MM.1S (cell line): ENCODE measurements at regions not wholly inside any gene's neighbourhood (a gene's known extent, or its start where the extent isn't known, plus 50 kb on each side); places are given as distances from the start of the nearest gene placed in this dataset.
A peak's percentile ranks its signal among the peaks of the same experiment; 100 is the strongest.

Experiments
- DNase-seq: peaks from one replicate; pipeline ENCODE4 v3.0.0-alpha.2; 2015
- H2AFZ ChIP-seq: fragments of 300-600 bp; sonication (generic); 2 replicates; pipeline ENCODE4 v1.6.0; 2016; ENCODE audit warnings: antibody characterized with exemption, low read length
- H3F3A ChIP-seq: fragments of 300-600 bp; sonication (generic); 2 replicates; pipeline ENCODE4 v1.6.1; 2016; ENCODE audit warnings: mild to moderate bottlenecking, antibody characterized with exemption, low read length, moderate library complexity, mixed read lengths; ENCODE audit not compliant: insufficient read depth
- H3K27ac ChIP-seq: fragments of 300-600 bp; sonication (generic); 2 replicates; pipeline ENCODE4 v1.5.1; 2016; ENCODE audit warnings: mild to moderate bottlenecking, low read length
- H3K27me3 ChIP-seq: fragments of 300-600 bp; sonication (generic); replicated peaks from 2 replicates; pipeline ENCODE4 v1.6.0; 2016; ENCODE audit warnings: low read length; ENCODE audit not compliant: insufficient read depth
- H3K36me3 ChIP-seq: fragments of 300-600 bp; sonication (generic); replicated peaks from 2 replicates; pipeline ENCODE4 v1.6.1; 2016; ENCODE audit warnings: mild to moderate bottlenecking, low read length, mixed read lengths; ENCODE audit not compliant: insufficient read depth
- H3K4me1 ChIP-seq: fragments of 300-600 bp; sonication (generic); 2 replicates; pipeline ENCODE4 v1.6.1; 2016; ENCODE audit warnings: low read length, mixed read lengths
- H3K4me2 ChIP-seq: fragments of 300-600 bp; sonication (generic); 2 replicates; pipeline ENCODE4 v1.6.0; 2016; ENCODE audit warnings: low read depth, low read length
- H3K4me3 ChIP-seq: fragments of 300-600 bp; sonication (generic); 2 replicates; pipeline ENCODE4 v1.5.1; 2016; ENCODE audit warnings: low read length, mixed read lengths
- H3K79me2 ChIP-seq: fragments of 300-600 bp; sonication (generic); 2 replicates; pipeline ENCODE4 v1.6.1; 2016; ENCODE audit warnings: mixed run types, low read length, mixed read lengths
- H3K9ac ChIP-seq: fragments of 300-600 bp; sonication (generic); 2 replicates; pipeline ENCODE4 v1.6.1; 2016; ENCODE audit warnings: low read length, mixed read lengths
- H3K9me2 ChIP-seq: fragments of 300-600 bp; sonication (generic); replicated peaks from 2 replicates; pipeline ENCODE4 v1.6.1; 2016; ENCODE audit warnings: mild to moderate bottlenecking, low read length, mixed read lengths; ENCODE audit not compliant: insufficient read depth
- H3K9me3 ChIP-seq: fragments of 300-600 bp; sonication (generic); replicated peaks from 2 replicates; pipeline ENCODE4 v1.6.1; 2016; ENCODE audit warnings: mild to moderate bottlenecking, low read length, mixed read lengths; ENCODE audit not compliant: insufficient read depth
- H4K20me1 ChIP-seq: fragments of 300-600 bp; sonication (generic); 2 replicates; pipeline ENCODE4 v1.6.1; 2016; ENCODE audit warnings: mild to moderate bottlenecking, low read length, moderate library complexity, mixed read lengths; ENCODE audit not compliant: insufficient read depth
- CTCF ChIP-seq: fragments of 300-600 bp; sonication (generic); IDR thresholded peaks from 2 replicates; pipeline ENCODE4 v1.5.1; 2016; ENCODE audit warnings: antibody characterized with exemption, low read length, mixed read lengths
- EZH2 ChIP-seq: fragments of 300-600 bp; sonication (generic); optimal IDR thresholded peaks from 2 replicates; pipeline ENCODE3; 2017; ENCODE audit warnings: low read depth, mild to moderate bottlenecking, antibody characterized with exemption, low read length, mixed read lengths
- EZH2phosphoT487 ChIP-seq: fragments of 300-600 bp; sonication (generic); IDR thresholded peaks from 2 replicates; pipeline ENCODE4 v1.6.1; 2018; ENCODE audit warnings: antibody characterized with exemption, low read length

- Histone ChIP-seq H3K27me3 (peaks cover 4% of the 10 kb centered on the region; the same call in 1 of the 2 replicates), H2AFZ (no peak overlapping the region), H3K9me3 (no peaks in the 10 kb centered on the region), H3K36me3 (no peaks in the 10 kb centered on the region), H3K4me2 (no peak overlapping the region), H3K9ac (no peak overlapping the region), H3K4me3 (no peak overlapping the region), H3K4me1 (peaks cover 13% of the 10 kb centered on the region), H3K27ac (no peak overlapping the region), H4K20me1 (no peaks in the 10 kb centered on the region), H3F3A (no peaks in the 10 kb centered on the region), H3K79me2 (no peaks in the 10 kb centered on the region), H3K9me2 (no peaks in the 10 kb centered on the region)
- TF ChIP-seq CTCF: no peak
- TF ChIP-seq EZH2phosphoT487: no peak
- TF ChIP-seq EZH2: no peak
- DNase-seq: no peak
Measured at GRCh38 chr4:86487738-86488348, 106.3 kb upstream of the PTPN13 start.

GRCh38 chr4:86493460-86493859 lies 100.7 kb upstream of the PTPN13 start:
- Histone ChIP-seq H3K9ac (no peak overlapping the region), H3K36me3 (no peaks in the 10 kb centered on the region), H3K4me3 (no peak overlapping the region), H2AFZ (no peak overlapping the region), H3K4me2 (no peak overlapping the region), H4K20me1 (no peaks in the 10 kb centered on the region), H3K79me2 (no peaks in the 10 kb centered on the region), H3F3A (no peaks in the 10 kb centered on the region), H3K9me3 (no peaks in the 10 kb centered on the region), H3K27ac (no peak overlapping the region), H3K4me1 (no peaks in the 10 kb centered on the region), H3K9me2 (no peaks in the 10 kb centered on the region), H3K27me3 (no peaks in the 10 kb centered on the region)
- DNase-seq: no peak
- TF ChIP-seq EZH2 (no peak), EZH2phosphoT487 (no peak), CTCF (no peak)

GRCh38 chr4:86496094-86497080 lies 97.7 kb upstream of the PTPN13 start:
- no peaks in the 10 kb centered on the region for H3K79me2 ChIP-seq
- no peak overlapping the region for H3K4me2 ChIP-seq
- H3K27ac ChIP-seq: no peak overlapping the region
- no peaks in the 10 kb centered on the region for H3K27me3 ChIP-seq
- H3K9me2 ChIP-seq: no peaks in the 10 kb centered on the region
- no peaks in the 10 kb centered on the region for H3K4me1 ChIP-seq
- H4K20me1 ChIP-seq: no peaks in the 10 kb centered on the region
- H2AFZ ChIP-seq: no peak overlapping the region
- TF ChIP-seq EZH2 (no peak), CTCF (peak; percentile 83)
- no peak overlapping the region for H3K4me3 ChIP-seq
- H3K9me3 ChIP-seq: no peaks in the 10 kb centered on the region
- DNase-seq: peak; percentile 52
- no peaks in the 10 kb centered on the region for H3F3A ChIP-seq
- H3K9ac ChIP-seq: no peak overlapping the region
- no peaks in the 10 kb centered on the region for H3K36me3 ChIP-seq
